ENCODE measurements at regions not wholly inside any gene's neighbourhood (a gene's known extent, or its start where the extent isn't known, plus 50 kb on each side); places are given as distances from the start of the nearest gene placed in this dataset.

DNA sequence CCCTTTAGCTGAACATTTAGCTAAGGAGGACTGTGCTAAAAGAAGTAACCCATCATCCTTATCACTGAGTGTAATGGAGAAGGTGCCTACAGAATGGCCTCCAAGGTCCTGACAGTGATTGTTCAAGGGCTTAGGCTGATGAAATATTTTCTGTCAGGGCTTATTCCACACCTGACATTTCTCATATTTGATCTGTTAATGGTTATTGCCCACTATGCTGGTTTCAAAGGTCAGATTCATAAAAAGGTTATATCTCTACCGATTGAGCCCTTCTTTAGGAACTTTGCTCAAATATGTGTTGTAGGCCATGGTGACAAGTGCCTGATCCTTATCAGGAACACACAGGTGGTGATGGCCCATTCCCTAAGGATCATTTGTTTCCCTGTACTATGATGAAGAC, 766.4 kb upstream of the ADGRL2 start:
- in situ Hi-C loops (cut with MboI; ENCODE audit: low sequenced_read_pairs in 4 of 4), result no loop called here
- TF ChIP-seq, protein P1, sequence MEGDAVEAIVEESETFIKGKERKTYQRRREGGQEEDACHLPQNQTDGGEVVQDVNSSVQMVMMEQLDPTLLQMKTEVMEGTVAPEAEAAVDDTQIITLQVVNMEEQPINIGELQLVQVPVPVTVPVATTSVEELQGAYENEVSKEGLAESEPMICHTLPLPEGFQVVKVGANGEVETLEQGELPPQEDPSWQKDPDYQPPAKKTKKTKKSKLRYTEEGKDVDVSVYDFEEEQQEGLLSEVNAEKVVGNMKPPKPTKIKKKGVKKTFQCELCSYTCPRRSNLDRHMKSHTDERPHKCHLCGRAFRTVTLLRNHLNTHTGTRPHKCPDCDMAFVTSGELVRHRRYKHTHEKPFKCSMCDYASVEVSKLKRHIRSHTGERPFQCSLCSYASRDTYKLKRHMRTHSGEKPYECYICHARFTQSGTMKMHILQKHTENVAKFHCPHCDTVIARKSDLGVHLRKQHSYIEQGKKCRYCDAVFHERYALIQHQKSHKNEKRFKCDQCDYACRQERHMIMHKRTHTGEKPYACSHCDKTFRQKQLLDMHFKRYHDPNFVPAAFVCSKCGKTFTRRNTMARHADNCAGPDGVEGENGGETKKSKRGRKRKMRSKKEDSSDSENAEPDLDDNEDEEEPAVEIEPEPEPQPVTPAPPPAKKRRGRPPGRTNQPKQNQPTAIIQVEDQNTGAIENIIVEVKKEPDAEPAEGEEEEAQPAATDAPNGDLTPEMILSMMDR (IDR thresholded peaks at IDR 0.05 in 4 of 5, conservative IDR thresholded peaks at IDR 0.05 in 1 of 5), result no peak
- no peak for ATAC-seq

DNA sequence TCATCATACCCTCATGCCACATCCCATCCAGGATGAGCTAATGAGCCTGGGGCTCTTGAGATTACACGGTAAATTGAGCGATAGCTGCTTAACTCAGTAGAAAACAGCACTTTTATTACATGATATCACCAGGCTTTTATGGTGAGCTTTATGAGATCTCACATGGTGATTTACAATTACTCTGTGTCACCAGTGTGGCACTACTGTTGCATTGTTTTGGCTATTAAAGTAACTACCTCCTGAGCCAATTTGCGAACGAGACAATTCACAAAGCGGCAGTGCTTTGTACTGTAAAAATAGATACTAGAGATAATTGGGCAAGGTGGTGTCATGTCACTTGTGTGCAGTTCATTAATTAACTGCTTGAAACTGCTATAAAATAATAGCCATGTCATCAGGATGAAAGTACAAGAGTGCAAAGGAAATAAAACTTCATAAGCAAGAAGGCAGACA, 767.7 kb upstream of the ADGRL2 start:
- Histone ChIP-seq H3K4me3 (no peak overlapping the region), H3K27ac (no peak overlapping the region), H3K4me1 (no peaks in the 10 kb centered on the region), H3K36me3 (no peaks in the 10 kb centered on the region), H3K27me3 (no peaks in the 10 kb centered on the region), H3K9me3 (no peaks in the 10 kb centered on the region)
- in situ Hi-C loops (cut with MboI; ENCODE audit: low sequenced_read_pairs in 4 of 4), result no loop called here
- DNase-seq, result no peak
- no peak for ATAC-seq
- TF ChIP-seq, protein P1 (IDR thresholded peaks at IDR 0.05 in 4 of 5, conservative IDR thresholded peaks at IDR 0.05 in 1 of 5), result no peak
- no peak for TF ChIP-seq POLR2A (IDR thresholded peaks at IDR 0.05)
- intact Hi-C loops (cut with DNase I; ENCODE audit: low total_unique reads), result no loop called here

More for the DNA sequence above, 766.4 kb upstream of the ADGRL2 start:
- no peaks in the 10 kb centered on the region for H3K27me3 ChIP-seq
- no peaks in the 10 kb centered on the region for H3K4me1 ChIP-seq
- H3K27ac ChIP-seq, result no peak overlapping the region
- H3K4me3 ChIP-seq, result no peak overlapping the region
- H3K36me3 ChIP-seq, result no peaks in the 10 kb centered on the region
- H3K9me3 ChIP-seq, result no peaks in the 10 kb centered on the region
- intact Hi-C loops (cut with DNase I; ENCODE audit: low total_unique reads), result no loop called here
- DNase-seq, result no peak

DNA sequence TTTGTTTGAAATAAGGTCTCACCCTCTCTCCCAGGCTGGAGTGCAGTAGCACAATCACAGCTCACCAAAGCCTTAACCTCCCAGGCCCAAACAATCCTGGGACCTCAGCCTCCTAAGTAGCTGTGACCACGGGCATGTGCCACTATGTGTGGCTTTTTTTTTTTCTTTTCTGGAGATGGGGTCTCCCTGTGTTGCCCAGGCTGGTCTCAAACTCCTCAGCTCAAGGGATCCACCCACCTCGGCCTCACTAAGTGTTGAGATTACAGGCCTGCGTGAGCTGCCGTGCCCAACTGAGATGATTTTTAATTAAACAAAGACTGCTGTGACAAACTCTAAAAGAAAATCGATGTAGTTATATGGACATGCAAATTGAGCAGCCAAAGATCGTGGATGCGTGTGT, 768.4 kb upstream of the ADGRL2 start:
- Histone ChIP-seq H3K27ac (no peak overlapping the region), H3K36me3 (no peaks in the 10 kb centered on the region), H3K27me3 (no peaks in the 10 kb centered on the region), H3K4me1 (no peaks in the 10 kb centered on the region), H3K4me3 (no peak overlapping the region), H3K9me3 (no peaks in the 10 kb centered on the region)
- DNase-seq (no peak), ATAC-seq (no peak)
- TF ChIP-seq POLR2A (IDR thresholded peaks at IDR 0.05), result no peak
- TF ChIP-seq, protein P1 (IDR thresholded peaks at IDR 0.05 in 4 of 5, conservative IDR thresholded peaks at IDR 0.05 in 1 of 5), result no peak
- intact Hi-C loops (cut with DNase I; ENCODE audit: low total_unique reads), result no loop called here
- in situ Hi-C loops (cut with MboI; ENCODE audit: low sequenced_read_pairs in 4 of 4), result no loop called here

DNA sequence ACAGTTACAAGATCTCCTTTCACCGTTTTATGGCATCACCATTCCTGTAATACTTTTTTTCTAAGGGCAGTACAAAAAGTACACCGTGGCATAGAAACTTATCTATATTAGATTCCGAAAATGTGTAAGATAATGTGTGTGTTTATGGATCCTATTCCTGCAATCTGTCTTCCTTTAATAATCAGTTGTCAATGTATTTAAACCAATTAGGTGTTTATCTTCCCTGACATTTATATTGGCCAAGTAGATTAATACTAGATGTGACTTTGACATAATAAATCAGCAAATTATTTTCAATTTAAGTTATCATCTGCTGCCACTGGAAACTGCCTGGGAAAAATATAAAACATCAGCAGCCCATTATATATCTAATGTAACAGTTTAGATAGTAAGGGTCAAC, 770.3 kb upstream of the ADGRL2 start:
- H3K4me1 ChIP-seq, result no peaks in the 10 kb centered on the region
- intact Hi-C loops (cut with DNase I; ENCODE audit: low total_unique reads), result no loop called here
- in situ Hi-C loops (cut with MboI; ENCODE audit: low sequenced_read_pairs in 4 of 4), result no loop called here
- ATAC-seq (no peak), DNase-seq (no peak)
- no peaks in the 10 kb centered on the region for H3K27me3 ChIP-seq
- no peak overlapping the region for H3K27ac ChIP-seq
- H3K9me3 ChIP-seq, result no peaks in the 10 kb centered on the region
- no peak overlapping the region for H3K4me3 ChIP-seq
- no peak for TF ChIP-seq POLR2A (IDR thresholded peaks at IDR 0.05)
- TF ChIP-seq, protein P1 (IDR thresholded peaks at IDR 0.05 in 4 of 5, conservative IDR thresholded peaks at IDR 0.05 in 1 of 5), result no peak
- H3K36me3 ChIP-seq, result no peaks in the 10 kb centered on the region

GRCh38 chr1:81029266-81029665, 771.5 kb upstream of the ADGRL2 start:
- intact Hi-C loops (cut with DNase I; ENCODE audit: low total_unique reads), result no loop called here
- Histone ChIP-seq H3K36me3 (no peaks in the 10 kb centered on the region), H3K9me3 (no peaks in the 10 kb centered on the region), H3K4me3 (no peak overlapping the region), H3K4me1 (no peaks in the 10 kb centered on the region), H3K27ac (no peak overlapping the region), H3K27me3 (no peaks in the 10 kb centered on the region)
- in situ Hi-C loops (cut with MboI; ENCODE audit: low sequenced_read_pairs in 4 of 4), result no loop called here
- TF ChIP-seq, protein P1 (IDR thresholded peaks at IDR 0.05 in 4 of 5, conservative IDR thresholded peaks at IDR 0.05 in 1 of 5), result no peak
- TF ChIP-seq POLR2A (IDR thresholded peaks at IDR 0.05), result no peak
- no peak for DNase-seq
- ATAC-seq, result no peak
